Mesothelial cell of epicardium (in vitro differentiated cells): ENCODE measurements at regions not wholly inside any gene's neighbourhood (a gene's known extent, or its start where the extent isn't known, plus 50 kb on each side); places are given as distances from the start of the nearest gene placed in this dataset. TPM values are rescaled to one million over a fixed set of nuclear protein-coding genes. Genes with fewer than 3 reads are reported as not detected.

Source experiments
- DNase-seq, 2 experiments: peaks; one replicate each; pipeline ENCODE4 v3.0.0; 2021; ENCODE audit warnings: low spot score in 2 of 2; ENCODE audit not compliant: unreplicated experiment in 2 of 2
- H3K27ac Mint-ChIP-seq: 2 replicates; pipeline ENCODE4 v1.8.0; 2021; ENCODE audit warnings: mixed read lengths
- H3K27me3 Mint-ChIP-seq: 2 replicates; pipeline ENCODE4 v1.8.0; 2021; ENCODE audit warnings: low read depth, mixed read lengths
- H3K36me3 Mint-ChIP-seq: 2 replicates; pipeline ENCODE4 v1.8.0; 2021; ENCODE audit warnings: mixed read lengths
- H3K4me1 Mint-ChIP-seq: 2 replicates; pipeline ENCODE4 v1.8.0; 2021; ENCODE audit warnings: mixed read lengths
- H3K4me3 Mint-ChIP-seq: 2 replicates; pipeline ENCODE4 v1.8.0; 2021; ENCODE audit warnings: mild to moderate bottlenecking, moderate library complexity, mixed read lengths
- H3K9me3 Mint-ChIP-seq: 2 replicates; pipeline ENCODE4 v1.8.0; 2021; ENCODE audit warnings: mixed read lengths
- microRNA-seq: library from miRNA; unstranded; fragments of <30 nt; microRNA quantifications from one replicate; pipeline ENCODE4 v1.2.0, GENCODE V29; 2021; ENCODE audit warnings: inconsistent platforms, mixed read lengths
- TF ChIP-seq, protein P1 (sequence below): fragments of 200-600 bp; sonication (generic); IDR thresholded peaks from one replicate; pipeline ENCODE4 v1.5.0; 2021; ENCODE audit warnings: antibody characterized with exemption; ENCODE audit not compliant: unreplicated experiment

DNA sequence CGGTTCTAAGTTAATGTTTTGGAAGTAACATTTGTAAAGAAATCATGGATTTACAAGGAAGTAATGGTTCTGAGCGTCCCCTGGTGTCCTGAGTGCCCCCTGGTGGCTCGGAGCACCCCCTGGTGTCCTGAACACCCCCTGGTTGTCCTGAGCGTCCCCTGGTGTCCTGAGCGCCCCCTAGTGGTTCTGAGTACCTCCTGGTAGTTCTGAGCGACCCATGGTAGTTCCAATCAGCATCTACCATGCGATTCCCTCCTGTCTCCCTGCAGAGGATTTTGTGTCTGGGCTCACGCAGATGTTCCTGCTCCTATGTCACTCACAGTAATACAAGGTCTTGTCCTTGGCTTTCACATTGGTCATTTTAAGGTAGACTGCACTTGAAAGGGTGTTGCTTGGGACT, 1352.9 kb downstream of the TMEM121 start:
- DNase-seq = no peak
- no peaks in the 10 kb centered on the region for H3K36me3 Mint-ChIP-seq
- no peak overlapping the region for H3K4me3 Mint-ChIP-seq
- no peaks in the 10 kb centered on the region for H3K4me1 Mint-ChIP-seq
- peaks cover 60% of the 10 kb centered on the region for H3K9me3 Mint-ChIP-seq
- H3K27ac Mint-ChIP-seq = no peak overlapping the region
- TF ChIP-seq, protein P1, sequence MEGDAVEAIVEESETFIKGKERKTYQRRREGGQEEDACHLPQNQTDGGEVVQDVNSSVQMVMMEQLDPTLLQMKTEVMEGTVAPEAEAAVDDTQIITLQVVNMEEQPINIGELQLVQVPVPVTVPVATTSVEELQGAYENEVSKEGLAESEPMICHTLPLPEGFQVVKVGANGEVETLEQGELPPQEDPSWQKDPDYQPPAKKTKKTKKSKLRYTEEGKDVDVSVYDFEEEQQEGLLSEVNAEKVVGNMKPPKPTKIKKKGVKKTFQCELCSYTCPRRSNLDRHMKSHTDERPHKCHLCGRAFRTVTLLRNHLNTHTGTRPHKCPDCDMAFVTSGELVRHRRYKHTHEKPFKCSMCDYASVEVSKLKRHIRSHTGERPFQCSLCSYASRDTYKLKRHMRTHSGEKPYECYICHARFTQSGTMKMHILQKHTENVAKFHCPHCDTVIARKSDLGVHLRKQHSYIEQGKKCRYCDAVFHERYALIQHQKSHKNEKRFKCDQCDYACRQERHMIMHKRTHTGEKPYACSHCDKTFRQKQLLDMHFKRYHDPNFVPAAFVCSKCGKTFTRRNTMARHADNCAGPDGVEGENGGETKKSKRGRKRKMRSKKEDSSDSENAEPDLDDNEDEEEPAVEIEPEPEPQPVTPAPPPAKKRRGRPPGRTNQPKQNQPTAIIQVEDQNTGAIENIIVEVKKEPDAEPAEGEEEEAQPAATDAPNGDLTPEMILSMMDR = no peak
- H3K27me3 Mint-ChIP-seq = no peaks in the 10 kb centered on the region

DNA sequence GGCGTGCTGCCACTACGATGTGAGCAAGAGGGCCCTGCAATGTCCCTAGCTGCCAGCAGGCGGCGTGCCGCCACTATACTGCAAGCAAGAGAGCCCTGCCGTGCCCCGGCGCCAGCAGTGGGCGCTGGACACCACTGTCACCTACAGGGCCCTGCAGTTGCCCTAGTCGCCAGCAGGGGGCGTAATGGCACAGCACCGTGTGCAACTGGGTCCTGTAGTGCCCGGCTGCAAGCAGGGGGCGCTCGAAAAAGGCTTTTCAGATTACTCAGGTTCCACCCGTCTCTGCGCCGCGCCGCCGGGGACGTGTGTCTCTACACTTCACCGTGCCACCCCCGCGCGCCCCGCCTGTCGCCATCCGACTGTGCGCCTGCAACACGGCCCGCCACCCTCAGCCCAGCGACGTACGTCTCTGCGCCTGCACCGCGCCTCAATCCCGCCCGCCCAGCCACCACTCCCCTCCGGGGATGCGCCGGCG, 1356.9 kb downstream of the TMEM121 start:
- Mint-ChIP-seq H3K4me1 (no peaks in the 10 kb centered on the region), H3K36me3 (no peaks in the 10 kb centered on the region), H3K9me3 (peaks cover 30% of the 10 kb centered on the region), H3K27ac (no peak overlapping the region), H3K4me3 (no peak overlapping the region), H3K27me3 (no peaks in the 10 kb centered on the region)
- TF ChIP-seq, protein P1 = peak; percentile 68
- no peak for DNase-seq

Small RNA genes in the stretch of these regions (microRNA-seq; reads per million reads assigned to microRNA genes)
- gene MIR4507 (not detected), gene MIR4537 (not detected), gene MIR4538 (not detected), gene MIR4539 (not detected), gene MIR5195 (not detected), gene MIR8071-1 (not detected), gene MIR8071-2 (not detected)
